ENCODE measurements at regions not wholly inside any gene's neighbourhood (a gene's known extent, or its start where the extent isn't known, plus 50 kb on each side); places are given as distances from the start of the nearest gene placed in this dataset.
"Not testable (repeated sequence)": the region's sequence is repeated elsewhere in the genome, so short reads cannot be mapped to it uniquely, and the experiment has no call there.

DNA sequence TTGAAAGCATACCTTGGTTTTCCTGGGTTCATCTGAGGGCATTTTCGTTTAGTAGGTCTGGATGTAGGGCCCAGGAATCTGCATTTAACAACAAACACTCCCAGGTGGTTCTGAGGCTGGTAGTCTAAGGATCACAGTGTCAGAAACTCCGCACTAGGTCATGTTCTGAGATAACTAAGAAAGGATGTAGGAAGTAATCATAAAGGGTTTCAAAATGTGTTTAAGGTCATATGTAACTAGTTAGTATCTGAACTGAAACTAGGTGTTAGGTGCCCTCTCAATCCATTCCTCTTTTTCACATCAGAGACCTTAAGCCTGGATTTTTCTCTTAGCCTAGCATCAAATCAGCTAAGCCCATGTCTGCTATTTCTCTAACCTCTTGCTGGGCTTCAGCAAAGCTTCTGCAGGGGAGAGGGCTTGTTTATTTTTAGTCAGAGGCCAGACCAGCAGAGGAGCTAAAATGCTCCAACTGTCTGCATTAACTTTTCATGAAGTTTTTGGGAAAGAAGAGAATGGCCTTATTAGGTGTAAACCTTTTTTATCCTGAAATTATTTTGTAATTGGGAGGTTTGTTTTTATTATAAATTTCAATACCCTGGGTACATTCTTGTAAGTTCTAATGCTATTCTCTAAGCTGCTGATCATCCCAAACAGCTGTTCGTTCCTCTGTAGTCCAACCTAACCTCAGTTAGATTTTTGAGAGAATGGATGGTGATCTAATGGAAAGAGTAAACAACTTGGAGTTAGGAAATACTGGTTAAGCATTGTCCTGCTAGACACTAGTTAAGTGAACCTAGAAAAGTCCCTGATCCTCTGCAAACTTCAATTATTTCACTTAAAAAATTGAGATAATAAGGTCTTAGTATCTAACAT, 262.8 kb upstream of the RFC3 start:
- Histone ChIP-seq H3K4me1 (no peaks in the 10 kb centered on the region), H3K4me2 (ENCODE audit: low read length) (no peak overlapping the region)

DNA sequence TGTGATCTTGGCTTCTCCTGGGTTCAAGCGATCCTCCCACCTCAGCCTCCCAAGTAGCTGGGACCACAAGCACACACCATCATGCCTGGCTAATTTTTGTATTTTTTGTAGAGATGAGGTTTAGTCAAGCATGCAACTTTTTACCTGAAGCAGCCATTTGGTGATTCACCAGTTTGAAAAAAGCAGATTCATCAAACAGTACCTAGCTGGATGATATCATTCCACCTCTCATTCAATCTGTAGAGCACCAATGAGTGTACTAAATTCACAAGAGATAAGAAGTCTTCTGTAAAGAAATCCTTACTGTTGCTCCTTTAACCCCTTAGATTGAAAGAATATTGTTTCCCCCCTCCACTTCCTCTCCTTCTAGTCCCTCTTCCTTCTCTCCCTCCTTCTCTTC, 261.1 kb upstream of the RFC3 start:
- Histone ChIP-seq H3K9ac (no peak overlapping the region), H2AFZ (no peak overlapping the region), H3K27ac (no peak overlapping the region), H3K4me3 (ENCODE audit: low read depth, low read length) (no peak overlapping the region), H3K4me2 (ENCODE audit: low read length) (no peak overlapping the region), H3K4me1 (no peaks in the 10 kb centered on the region), H3K79me2 (no peaks in the 10 kb centered on the region), H3K9me3 (ENCODE audit: control insufficient read depth, low read length) (no peaks in the 10 kb centered on the region), H3K27me3 (ENCODE audit: control insufficient read depth, insufficient read depth, low read length) (no peaks in the 10 kb centered on the region), H3K36me3 (ENCODE audit: control insufficient read depth, insufficient read depth, low read length) (no peaks in the 10 kb centered on the region)
- TF ChIP-seq, protein P1, sequence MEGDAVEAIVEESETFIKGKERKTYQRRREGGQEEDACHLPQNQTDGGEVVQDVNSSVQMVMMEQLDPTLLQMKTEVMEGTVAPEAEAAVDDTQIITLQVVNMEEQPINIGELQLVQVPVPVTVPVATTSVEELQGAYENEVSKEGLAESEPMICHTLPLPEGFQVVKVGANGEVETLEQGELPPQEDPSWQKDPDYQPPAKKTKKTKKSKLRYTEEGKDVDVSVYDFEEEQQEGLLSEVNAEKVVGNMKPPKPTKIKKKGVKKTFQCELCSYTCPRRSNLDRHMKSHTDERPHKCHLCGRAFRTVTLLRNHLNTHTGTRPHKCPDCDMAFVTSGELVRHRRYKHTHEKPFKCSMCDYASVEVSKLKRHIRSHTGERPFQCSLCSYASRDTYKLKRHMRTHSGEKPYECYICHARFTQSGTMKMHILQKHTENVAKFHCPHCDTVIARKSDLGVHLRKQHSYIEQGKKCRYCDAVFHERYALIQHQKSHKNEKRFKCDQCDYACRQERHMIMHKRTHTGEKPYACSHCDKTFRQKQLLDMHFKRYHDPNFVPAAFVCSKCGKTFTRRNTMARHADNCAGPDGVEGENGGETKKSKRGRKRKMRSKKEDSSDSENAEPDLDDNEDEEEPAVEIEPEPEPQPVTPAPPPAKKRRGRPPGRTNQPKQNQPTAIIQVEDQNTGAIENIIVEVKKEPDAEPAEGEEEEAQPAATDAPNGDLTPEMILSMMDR (IDR thresholded peaks at IDR 0.05) = no peak

More for the DNA sequence above, 262.8 kb upstream of the RFC3 start:
- TF ChIP-seq, protein P1 (IDR thresholded peaks at IDR 0.05) = no peak
- H3K27ac ChIP-seq = no peak overlapping the region
- H3K36me3 ChIP-seq (ENCODE audit: control insufficient read depth, insufficient read depth, low read length) = no peaks in the 10 kb centered on the region
- no peaks in the 10 kb centered on the region for H3K79me2 ChIP-seq
- no peaks in the 10 kb centered on the region for H3K9me3 ChIP-seq (ENCODE audit: control insufficient read depth, low read length)
- H3K4me3 ChIP-seq (ENCODE audit: low read depth, low read length) = no peak overlapping the region
- no peaks in the 10 kb centered on the region for H3K27me3 ChIP-seq (ENCODE audit: control insufficient read depth, insufficient read depth, low read length)
- no peak overlapping the region for H3K9ac ChIP-seq
- H2AFZ ChIP-seq = no peak overlapping the region

DNA sequence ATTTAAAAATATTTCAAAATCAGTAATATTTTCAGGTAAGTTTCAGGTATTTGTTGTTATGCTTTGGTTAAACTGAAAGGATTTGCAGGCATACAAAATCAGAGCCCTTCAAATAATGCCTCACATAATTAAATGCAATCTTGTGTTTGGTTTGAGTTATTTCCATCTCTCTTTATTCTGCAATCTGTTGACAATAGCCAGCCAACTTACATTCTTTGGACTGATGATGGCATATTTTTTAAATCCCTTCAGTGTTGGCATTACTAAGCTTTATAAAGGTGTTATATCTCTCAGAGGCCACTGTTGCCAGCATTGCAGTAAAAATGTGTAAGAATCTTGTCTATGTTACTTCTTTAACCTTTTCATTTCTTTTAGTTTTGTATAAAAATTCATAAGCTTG, 257.2 kb upstream of the RFC3 start:
- H3K4me3 ChIP-seq (ENCODE audit: low read depth, low read length) = no peak overlapping the region
- H3K4me1 ChIP-seq = no peaks in the 10 kb centered on the region
- H3K27me3 ChIP-seq (ENCODE audit: control insufficient read depth, insufficient read depth, low read length) = no peaks in the 10 kb centered on the region
- H3K79me2 ChIP-seq = no peaks in the 10 kb centered on the region
- H3K9me3 ChIP-seq (ENCODE audit: control insufficient read depth, low read length) = no peaks in the 10 kb centered on the region
- H3K27ac ChIP-seq = no peak overlapping the region
- no peak overlapping the region for H3K4me2 ChIP-seq (ENCODE audit: low read length)
- no peaks in the 10 kb centered on the region for H3K36me3 ChIP-seq (ENCODE audit: control insufficient read depth, insufficient read depth, low read length)
- TF ChIP-seq, protein P1 (IDR thresholded peaks at IDR 0.05) = no peak
- no peak overlapping the region for H3K9ac ChIP-seq
- no peak overlapping the region for H2AFZ ChIP-seq

DNA sequence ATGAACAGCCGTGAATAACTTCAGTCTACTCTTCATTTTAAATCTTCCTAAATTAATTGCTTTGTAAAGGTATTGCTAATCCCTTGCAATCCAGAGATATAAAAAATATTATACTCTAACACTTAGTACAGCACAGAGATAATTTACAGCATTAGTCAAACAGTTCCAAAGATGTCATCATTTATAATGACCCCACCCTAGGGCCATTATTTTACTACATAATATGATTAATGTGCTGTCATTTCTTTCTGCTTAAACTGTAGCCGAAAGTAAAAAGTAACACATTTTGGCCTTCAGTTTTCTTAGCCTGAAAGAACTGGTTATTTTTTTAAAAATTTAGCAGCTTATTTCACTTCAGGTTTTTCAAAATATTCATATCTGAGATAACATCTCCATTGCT, 256.3 kb upstream of the RFC3 start:
- Histone ChIP-seq H3K4me1 (no peaks in the 10 kb centered on the region), H3K4me2 (ENCODE audit: low read length) (no peak overlapping the region), H3K4me3 (ENCODE audit: low read depth, low read length) (no peak overlapping the region), H3K27me3 (ENCODE audit: control insufficient read depth, insufficient read depth, low read length) (no peaks in the 10 kb centered on the region), H3K36me3 (ENCODE audit: control insufficient read depth, insufficient read depth, low read length) (no peaks in the 10 kb centered on the region), H3K9me3 (ENCODE audit: control insufficient read depth, low read length) (no peaks in the 10 kb centered on the region), H3K27ac (no peak overlapping the region), H3K79me2 (no peaks in the 10 kb centered on the region), H3K9ac (no peak overlapping the region), H2AFZ (no peak overlapping the region)
- TF ChIP-seq, protein P1 (IDR thresholded peaks at IDR 0.05) = no peak

DNA sequence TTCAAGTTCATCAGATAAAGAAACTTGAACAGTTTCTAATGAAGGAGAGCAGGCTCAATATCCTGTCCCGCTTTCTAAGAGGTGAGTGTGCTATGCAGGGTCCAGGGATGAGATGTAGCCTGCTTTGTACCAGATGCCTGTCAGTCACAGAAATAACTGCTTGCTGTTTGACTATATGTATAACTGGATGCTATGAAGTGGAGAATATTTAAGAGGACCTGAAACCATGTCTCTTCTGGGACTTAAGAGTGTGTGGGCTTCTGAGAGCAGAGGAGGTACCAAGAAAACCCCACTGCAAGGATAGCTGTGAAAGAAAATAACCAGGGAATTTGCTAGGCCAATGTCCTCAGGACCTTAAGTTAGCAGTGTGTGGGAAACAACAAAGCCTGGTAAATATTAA, 246.3 kb upstream of the RFC3 start:
- H3K9ac ChIP-seq = no peak overlapping the region
- H3K9me3 ChIP-seq (ENCODE audit: control insufficient read depth, low read length) = no peaks in the 10 kb centered on the region
- H3K27ac ChIP-seq = no peak overlapping the region
- no peaks in the 10 kb centered on the region for H3K27me3 ChIP-seq (ENCODE audit: control insufficient read depth, insufficient read depth, low read length)
- no peak overlapping the region for H2AFZ ChIP-seq
- H3K36me3 ChIP-seq (ENCODE audit: control insufficient read depth, insufficient read depth, low read length) = no peaks in the 10 kb centered on the region
- TF ChIP-seq, protein P1 (IDR thresholded peaks at IDR 0.05) = no peak
- H3K79me2 ChIP-seq = no peaks in the 10 kb centered on the region
- no peaks in the 10 kb centered on the region for H3K4me1 ChIP-seq
- no peak overlapping the region for H3K4me2 ChIP-seq (ENCODE audit: low read length)
- H3K4me3 ChIP-seq (ENCODE audit: low read depth, low read length) = no peak overlapping the region

DNA sequence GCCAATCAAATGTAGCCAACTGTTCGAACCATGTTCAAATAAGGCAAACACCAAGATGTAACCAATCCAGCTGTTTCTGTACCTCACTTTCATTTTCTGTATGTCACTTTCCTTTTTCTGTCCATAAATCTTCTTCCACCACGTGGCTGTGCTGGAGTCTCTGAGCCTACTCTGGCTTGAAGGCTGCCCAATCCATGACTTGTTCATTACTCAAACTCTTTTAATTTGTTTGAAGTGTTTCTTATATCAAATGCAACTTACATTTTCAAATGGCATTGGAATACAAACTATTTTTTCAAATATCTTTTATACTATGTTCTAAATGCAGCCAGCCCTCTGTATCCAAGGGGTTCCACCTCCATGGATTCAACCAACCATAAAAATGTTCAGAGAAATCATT, 245.6 kb upstream of the RFC3 start:
- not testable (repeated sequence) for H3K9ac ChIP-seq; H3K27ac ChIP-seq; H3K4me3 ChIP-seq (ENCODE audit: low read depth, low read length); H3K4me1 ChIP-seq; H3K79me2 ChIP-seq; H3K4me2 ChIP-seq (ENCODE audit: low read length); H3K27me3 ChIP-seq (ENCODE audit: control insufficient read depth, insufficient read depth, low read length); H3K9me3 ChIP-seq (ENCODE audit: control insufficient read depth, low read length); H3K36me3 ChIP-seq (ENCODE audit: control insufficient read depth, insufficient read depth, low read length); H2AFZ ChIP-seq

All from parathyroid adenoma (tissue), 2 donors.